HCT116 (cell line): ENCODE measurements at regions not wholly inside any gene's neighbourhood (a gene's known extent, or its start where the extent isn't known, plus 50 kb on each side); places are given as distances from the start of the nearest gene placed in this dataset.

Experiments
- ATAC-seq: fragments of 200-7000 bp; cut with Tn5 transposase; 2 replicates; pipeline ENCODE4 v1.9.1; 2020; ENCODE audit warnings: mild to moderate bottlenecking, moderate library complexity
- BruUV-seq: library from RNA; stranded (reverse); fragments of 400-500 nt; replicated peaks from 2 replicates; lab custom pipeline; 2021; lab: Mats Ljungman, UMichigan
- CTCF ChIA-PET: fragments of 300-600 bp; sonication (Branson Sonifier 250); formaldehyde crosslinking; loops from one replicate; lab custom pipeline; 2021; ENCODE audit warnings: antibody characterized with exemption; lab: Charles Lee
- POLR2A ChIA-PET: fragments of 300-600, 350-600 bp; sonication (Branson Sonifier 250); formaldehyde crosslinking; loops from one replicate; lab custom pipeline; 2021; ENCODE audit warnings: antibody characterized with exemption; lab: Charles Lee
- RAD21 ChIA-PET, 2 experiments: fragments of 300-600 bp; sonication (Branson Sonifier 250); formaldehyde crosslinking; loops; one replicate each; lab custom pipeline; 2023; ENCODE audit warnings: low total read pairs in 2 of 2; ENCODE audit not compliant: uncharacterized antibody in 2 of 2, unreplicated experiment in 2 of 2, low non-redundant PET in 1 of 2; lab: Charles Lee
- DNase-seq: peaks from one replicate; pipeline ENCODE4 v3.0.0-alpha.2; 2010; ENCODE audit warnings: low read depth, low spot score
- H2AFZ ChIP-seq: fragments of 200-600 bp; shearing (Covaris generic), sonication (generic); 2 replicates; pipeline ENCODE4 v1.6.1; 2017; ENCODE audit warnings: low read depth, mixed run types, mixed read lengths, antibody characterized with exemption, low read length; ENCODE audit not compliant: poor library complexity, severe bottlenecking
- H3K27ac ChIP-seq: 2 replicates; pipeline ENCODE4 v1.5.1; 2012; ENCODE audit warnings: low read depth, low read length
- H3K27me3 ChIP-seq: fragments of 200-600 bp; sonication (generic); 2 replicates; pipeline ENCODE4 v1.6.1; 2016; ENCODE audit warnings: mixed run types, low read length, mixed read lengths; ENCODE audit not compliant: insufficient read depth
- H3K36me3 ChIP-seq, 2 experiments: fragments of 200-500 bp in 1 of 2; fragments of 200-600 bp in 1 of 2; sonication (Bioruptor generic) in 1 of 2; sonication (generic) in 1 of 2; 2 replicates each; pipeline versions ENCODE4 v1.5.1 to v1.6.1; 2014 to 2016; ENCODE audit warnings: low read length in 2 of 2, inconsistent platforms in 1 of 2, mixed read lengths in 1 of 2, mixed run types in 1 of 2; ENCODE audit not compliant: insufficient read depth in 2 of 2, control insufficient read depth in 1 of 2
- H3K4me1 ChIP-seq, 2 experiments: fragments of 200-600 bp in 1 of 2; sonication (generic) in 1 of 2; 2 replicates each; pipeline versions ENCODE4 v1.5.1 to v1.6.1; 2012 to 2017; ENCODE audit warnings: low read length in 2 of 2, inconsistent platforms in 1 of 2, mild to moderate bottlenecking in 1 of 2, mixed read lengths in 1 of 2, mixed run types in 1 of 2, moderate library complexity in 1 of 2; ENCODE audit not compliant: insufficient read depth in 2 of 2, control insufficient read depth in 1 of 2
- H3K4me2 ChIP-seq: fragments of 200-600 bp; sonication (generic); 2 replicates; pipeline ENCODE4 v1.6.1; 2017; ENCODE audit warnings: mixed run types, low read length, mixed read lengths
- H3K4me3 ChIP-seq, 2 experiments: fragments of 200-600 bp in 1 of 2; sonication (generic) in 1 of 2; replicated peaks in 1 of 2; 2 replicates each; pipeline ENCODE4 v1.5.1; 2011 to 2016; ENCODE audit warnings: low read length in 2 of 2, control low read depth in 1 of 2, low read depth in 1 of 2, mild to moderate bottlenecking in 1 of 2, mixed read lengths in 1 of 2, mixed run types in 1 of 2
- H3K79me2 ChIP-seq: fragments of 200-600 bp; sonication (generic); 2 replicates; pipeline ENCODE4 v1.6.1; 2017; ENCODE audit warnings: mild to moderate bottlenecking, mixed run types, low read length, moderate library complexity, mixed read lengths; ENCODE audit not compliant: insufficient read depth
- H3K9ac ChIP-seq: fragments of 200-600 bp; sonication (generic); 2 replicates; pipeline ENCODE4 v1.6.1; 2016; ENCODE audit warnings: low read length, mixed read lengths
- H3K9me2 ChIP-seq: fragments of 200-600 bp; sonication (generic), shearing (Covaris generic); 2 replicates; pipeline ENCODE4 v1.6.1; 2017; ENCODE audit warnings: mixed run types, mild to moderate bottlenecking, moderate library complexity; ENCODE audit not compliant: insufficient read depth
- H3K9me3 ChIP-seq, 2 experiments: fragments of 200-500 bp in 1 of 2; fragments of 200-600 bp in 1 of 2; sonication (Bioruptor generic) in 1 of 2; sonication (generic) in 1 of 2; 2 replicates each; pipeline ENCODE4 v1.6.1; 2014 to 2017; ENCODE audit warnings: low read length in 2 of 2, mixed read lengths in 2 of 2, inconsistent platforms in 1 of 2, low read depth in 1 of 2, mild to moderate bottlenecking in 1 of 2, mixed run types in 1 of 2, moderate library complexity in 1 of 2; ENCODE audit not compliant: control insufficient read depth in 1 of 2, insufficient read depth in 1 of 2
- H4K20me1 ChIP-seq: fragments of 200-600 bp; sonication (generic), shearing (Covaris generic); 2 replicates; pipeline ENCODE4 v1.6.1; 2017; ENCODE audit warnings: mixed run types, mild to moderate bottlenecking, moderate library complexity; ENCODE audit not compliant: insufficient read depth
- CBX3 ChIP-seq: IDR thresholded peaks from 2 replicates; pipeline ENCODE4 v1.6.1; 2012; ENCODE audit warnings: low read depth
- RAD21 ChIP-seq: IDR thresholded peaks from 2 replicates; pipeline ENCODE4 v1.6.1; 2012; ENCODE audit warnings: low read depth, mild to moderate bottlenecking
- SRF ChIP-seq: IDR thresholded peaks from 2 replicates; pipeline ENCODE4 v1.6.1; 2012; ENCODE audit warnings: low read depth
- TCF7L2 ChIP-seq: IDR thresholded peaks from 2 replicates; pipeline ENCODE4 v1.7.0; 2011; ENCODE audit warnings: borderline replicate concordance, inconsistent platforms; ENCODE audit not compliant: insufficient read depth, insufficient read length; ENCODE audit errors: extremely low read depth
- YY1 ChIP-seq: IDR thresholded peaks from 2 replicates; pipeline ENCODE4 v1.6.1; 2011; ENCODE audit warnings: low read length, low read depth, moderate library complexity, mild to moderate bottlenecking; ENCODE audit not compliant: insufficient replicate concordance; ENCODE audit errors: extremely low read depth
- ZFX ChIP-seq: fragments of 450-650 bp; IDR thresholded peaks from 2 replicates; pipeline ENCODE4 v1.6.1; 2017
- intact Hi-C: fragments of 100-400 bp; cut with micrococcal nuclease; formaldehyde crosslinking; loops from 2 replicates; pipeline ENCODE4 v1.10.0; 2022
- TF ChIP-seq, protein P1 (sequence below): IDR thresholded peaks from 2 replicates; pipeline ENCODE4 v1.6.1; 2012
- TF ChIP-seq, protein P2 (sequence below): IDR thresholded peaks from 2 replicates; pipeline ENCODE4 v1.6.1; 2012; ENCODE audit warnings: low read depth
- TF ChIP-seq, protein P3 (sequence below), 3 experiments: fragments of 200-600 bp in 1 of 3; sonication (generic) in 1 of 3; IDR thresholded peaks in 2 of 3; conservative IDR thresholded peaks in 1 of 3; 2 replicates each; pipeline ENCODE4 v1.5.1; 2012 to 2017; ENCODE audit warnings: low read depth in 2 of 3, low read length in 2 of 3, antibody characterized with exemption in 1 of 3, borderline replicate concordance in 1 of 3, control low read depth in 1 of 3, mild to moderate bottlenecking in 1 of 3, mixed read lengths in 1 of 3, mixed run types in 1 of 3, moderate library complexity in 1 of 3; ENCODE audit not compliant: insufficient read depth in 1 of 3

DNA sequence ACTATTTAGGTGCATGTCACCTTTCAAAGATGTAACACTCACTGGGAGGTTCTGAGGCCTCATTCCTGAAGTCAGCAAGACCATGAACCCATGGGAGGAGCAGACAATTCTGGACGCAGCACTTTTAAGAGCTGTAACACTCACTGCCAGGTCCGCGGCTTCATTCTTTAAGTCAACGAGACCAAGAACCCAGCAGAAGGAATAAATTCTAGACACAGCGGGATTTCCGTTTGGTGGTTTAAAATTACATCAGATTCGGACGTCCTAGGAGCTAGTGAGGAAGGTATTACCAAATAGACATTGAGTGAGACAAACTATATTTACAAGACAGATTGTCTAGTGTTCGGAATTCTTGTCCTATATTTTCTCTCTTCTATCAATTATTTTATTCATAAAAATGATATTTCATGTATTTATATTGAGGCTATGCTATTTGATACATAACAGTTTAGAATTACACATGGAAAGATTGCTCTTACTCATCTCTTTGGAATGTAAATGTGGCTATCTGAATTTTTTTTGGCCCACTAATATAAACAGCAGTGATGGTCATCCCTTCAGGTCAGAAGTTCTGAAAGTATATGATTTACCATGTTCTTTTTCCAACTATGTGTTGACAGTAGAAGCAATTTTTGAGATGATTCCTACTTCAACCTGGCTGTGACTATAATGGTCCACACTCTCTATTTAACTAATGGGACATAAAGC is 1973.0 kb upstream of the FLRT2 start:
- Histone ChIP-seq H3K9me3 (peaks cover 5 to 21% of the 10 kb centered on the region in 2 experiments; a peak in 3 of 4 replicates), H3K27me3 (no peaks in the 10 kb centered on the region), H2AFZ (no peak overlapping the region), H3K4me3 (no peak overlapping the region), H4K20me1 (no peaks in the 10 kb centered on the region), H3K9me2 (no peaks in the 10 kb centered on the region), H3K36me3 (no peaks in the 10 kb centered on the region), H3K4me2 (no peak overlapping the region), H3K27ac (no peak overlapping the region), H3K9ac (no peak overlapping the region), H3K79me2 (no peaks in the 10 kb centered on the region), H3K4me1 (no peaks in the 10 kb centered on the region)
- RAD21 ChIA-PET = no interaction called here
- no peak for ATAC-seq
- POLR2A ChIA-PET = no interaction called here
- no peak for DNase-seq
- intact Hi-C loops = no loop called here
- CTCF ChIA-PET = no interaction called here
- TF ChIP-seq, protein P1, sequence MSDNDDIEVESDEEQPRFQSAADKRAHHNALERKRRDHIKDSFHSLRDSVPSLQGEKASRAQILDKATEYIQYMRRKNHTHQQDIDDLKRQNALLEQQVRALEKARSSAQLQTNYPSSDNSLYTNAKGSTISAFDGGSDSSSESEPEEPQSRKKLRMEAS = no peak
- BruUV-seq = no TSS peak

DNA sequence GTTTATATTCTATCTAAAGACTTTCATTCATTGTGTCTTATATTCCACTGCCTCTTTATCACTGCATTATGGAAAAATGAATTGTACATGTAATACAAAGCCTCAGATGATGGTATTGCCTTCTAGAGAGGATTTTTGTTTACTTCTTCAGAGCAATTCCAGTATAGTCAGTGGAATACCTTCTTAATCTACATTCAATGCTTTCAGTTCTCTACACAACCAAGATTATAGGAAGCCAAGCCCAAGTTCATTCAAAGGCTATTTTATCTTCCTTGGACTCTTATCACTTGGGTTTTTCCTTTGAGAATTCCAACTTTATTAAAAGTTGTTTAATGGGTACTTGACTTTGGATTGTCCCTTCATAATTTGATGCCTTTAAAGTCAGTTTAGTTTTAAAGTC is 1971.0 kb upstream of the FLRT2 start:
- Histone ChIP-seq H3K36me3 (no peaks in the 10 kb centered on the region), H4K20me1 (no peaks in the 10 kb centered on the region), H3K4me3 (no peak overlapping the region), H3K9ac (no peak overlapping the region), H3K9me3 (peaks cover 5 to 21% of the 10 kb centered on the region in 2 experiments; a peak in 3 of 4 replicates), H3K4me1 (no peaks in the 10 kb centered on the region), H3K27me3 (no peaks in the 10 kb centered on the region), H3K79me2 (no peaks in the 10 kb centered on the region), H3K4me2 (no peak overlapping the region), H2AFZ (no peak overlapping the region), H3K27ac (no peak overlapping the region), H3K9me2 (no peaks in the 10 kb centered on the region)
- CTCF ChIA-PET = no interaction called here
- TF ChIP-seq YY1 (no peak), CBX3 (no peak), SRF (no peak), ZFX (no peak), RAD21 (no peak), TCF7L2 (no peak)
- TF ChIP-seq, protein P2, sequence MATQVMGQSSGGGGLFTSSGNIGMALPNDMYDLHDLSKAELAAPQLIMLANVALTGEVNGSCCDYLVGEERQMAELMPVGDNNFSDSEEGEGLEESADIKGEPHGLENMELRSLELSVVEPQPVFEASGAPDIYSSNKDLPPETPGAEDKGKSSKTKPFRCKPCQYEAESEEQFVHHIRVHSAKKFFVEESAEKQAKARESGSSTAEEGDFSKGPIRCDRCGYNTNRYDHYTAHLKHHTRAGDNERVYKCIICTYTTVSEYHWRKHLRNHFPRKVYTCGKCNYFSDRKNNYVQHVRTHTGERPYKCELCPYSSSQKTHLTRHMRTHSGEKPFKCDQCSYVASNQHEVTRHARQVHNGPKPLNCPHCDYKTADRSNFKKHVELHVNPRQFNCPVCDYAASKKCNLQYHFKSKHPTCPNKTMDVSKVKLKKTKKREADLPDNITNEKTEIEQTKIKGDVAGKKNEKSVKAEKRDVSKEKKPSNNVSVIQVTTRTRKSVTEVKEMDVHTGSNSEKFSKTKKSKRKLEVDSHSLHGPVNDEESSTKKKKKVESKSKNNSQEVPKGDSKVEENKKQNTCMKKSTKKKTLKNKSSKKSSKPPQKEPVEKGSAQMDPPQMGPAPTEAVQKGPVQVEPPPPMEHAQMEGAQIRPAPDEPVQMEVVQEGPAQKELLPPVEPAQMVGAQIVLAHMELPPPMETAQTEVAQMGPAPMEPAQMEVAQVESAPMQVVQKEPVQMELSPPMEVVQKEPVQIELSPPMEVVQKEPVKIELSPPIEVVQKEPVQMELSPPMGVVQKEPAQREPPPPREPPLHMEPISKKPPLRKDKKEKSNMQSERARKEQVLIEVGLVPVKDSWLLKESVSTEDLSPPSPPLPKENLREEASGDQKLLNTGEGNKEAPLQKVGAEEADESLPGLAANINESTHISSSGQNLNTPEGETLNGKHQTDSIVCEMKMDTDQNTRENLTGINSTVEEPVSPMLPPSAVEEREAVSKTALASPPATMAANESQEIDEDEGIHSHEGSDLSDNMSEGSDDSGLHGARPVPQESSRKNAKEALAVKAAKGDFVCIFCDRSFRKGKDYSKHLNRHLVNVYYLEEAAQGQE = no peak
- TF ChIP-seq, protein P3, sequence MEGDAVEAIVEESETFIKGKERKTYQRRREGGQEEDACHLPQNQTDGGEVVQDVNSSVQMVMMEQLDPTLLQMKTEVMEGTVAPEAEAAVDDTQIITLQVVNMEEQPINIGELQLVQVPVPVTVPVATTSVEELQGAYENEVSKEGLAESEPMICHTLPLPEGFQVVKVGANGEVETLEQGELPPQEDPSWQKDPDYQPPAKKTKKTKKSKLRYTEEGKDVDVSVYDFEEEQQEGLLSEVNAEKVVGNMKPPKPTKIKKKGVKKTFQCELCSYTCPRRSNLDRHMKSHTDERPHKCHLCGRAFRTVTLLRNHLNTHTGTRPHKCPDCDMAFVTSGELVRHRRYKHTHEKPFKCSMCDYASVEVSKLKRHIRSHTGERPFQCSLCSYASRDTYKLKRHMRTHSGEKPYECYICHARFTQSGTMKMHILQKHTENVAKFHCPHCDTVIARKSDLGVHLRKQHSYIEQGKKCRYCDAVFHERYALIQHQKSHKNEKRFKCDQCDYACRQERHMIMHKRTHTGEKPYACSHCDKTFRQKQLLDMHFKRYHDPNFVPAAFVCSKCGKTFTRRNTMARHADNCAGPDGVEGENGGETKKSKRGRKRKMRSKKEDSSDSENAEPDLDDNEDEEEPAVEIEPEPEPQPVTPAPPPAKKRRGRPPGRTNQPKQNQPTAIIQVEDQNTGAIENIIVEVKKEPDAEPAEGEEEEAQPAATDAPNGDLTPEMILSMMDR (IDR thresholded peaks at IDR 0.05 in 2 of 3, conservative IDR thresholded peaks at IDR 0.05 in 1 of 3; ENCODE audit: borderline replicate concordance in 1 of 3, insufficient read depth in 1 of 3, low read depth in 2 of 3, low read length in 2 of 3) = no peak
- BruUV-seq = no TSS peak
- POLR2A ChIA-PET = no interaction called here
- no peak for ATAC-seq
- no peak for DNase-seq
- RAD21 ChIA-PET = no interaction called here
- intact Hi-C loops = no loop called here
